Mucosa of descending colon (tissue), 3 donors: ENCODE measurements at regions not wholly inside any gene's neighbourhood (a gene's known extent, or its start where the extent isn't known, plus 50 kb on each side); places are given as distances from the start of the nearest gene placed in this dataset.
A peak's percentile ranks its signal among the peaks of the same experiment; 100 is the strongest.

Experiments used
- ATAC-seq: fragments of 200-7000 bp; cut with Tn5 transposase; one replicate; pipeline ENCODE4 v1.9.1; 2020; ENCODE audit warnings: mild to moderate bottlenecking, moderate library complexity
- DNase-seq, 3 donors: peaks; one replicate each; pipeline ENCODE4 v3.0.0-alpha.2; 2020
- H3K36me3 ChIP-seq: fragments of 200-600 bp; one replicate; pipeline ENCODE4 v1.8.0; 2021; ENCODE audit warnings: low read depth, mild to moderate bottlenecking
- H3K4me1 ChIP-seq: fragments of 200-600 bp; one replicate; pipeline ENCODE4 v1.8.0; 2021; ENCODE audit warnings: low read depth, mild to moderate bottlenecking
- H3K4me3 ChIP-seq: fragments of 200-600 bp; one replicate; pipeline ENCODE4 v1.8.0; 2021; ENCODE audit warnings: mild to moderate bottlenecking
- H3K9me3 ChIP-seq: fragments of 200-600 bp; one replicate; pipeline ENCODE4 v1.8.0; 2021; ENCODE audit warnings: mild to moderate bottlenecking
- CTCF ChIP-seq: fragments of 200-600 bp; IDR thresholded peaks from one replicate; pipeline ENCODE4 v1.8.0; 2022; ENCODE audit warnings: antibody characterized with exemption, mild to moderate bottlenecking
- intact Hi-C, 2 donors: fragments of 100-400 bp; cut with DNase I in 1 of 2; cut with micrococcal nuclease in 1 of 2; formaldehyde crosslinking; loops; one replicate each; pipeline versions ENCODE4 v1.11.0 to v1.11.1; 2022; cut with DNase I, micrococcal nuclease
- donor health status: DM: no; HTN: no; CAD: no; lungs with moderate emphysema.
- donor health status: DM: no; HTN: no; CAD: no.
- donor health status: DM: no; HTN: yes; CAD: no.

DNA sequence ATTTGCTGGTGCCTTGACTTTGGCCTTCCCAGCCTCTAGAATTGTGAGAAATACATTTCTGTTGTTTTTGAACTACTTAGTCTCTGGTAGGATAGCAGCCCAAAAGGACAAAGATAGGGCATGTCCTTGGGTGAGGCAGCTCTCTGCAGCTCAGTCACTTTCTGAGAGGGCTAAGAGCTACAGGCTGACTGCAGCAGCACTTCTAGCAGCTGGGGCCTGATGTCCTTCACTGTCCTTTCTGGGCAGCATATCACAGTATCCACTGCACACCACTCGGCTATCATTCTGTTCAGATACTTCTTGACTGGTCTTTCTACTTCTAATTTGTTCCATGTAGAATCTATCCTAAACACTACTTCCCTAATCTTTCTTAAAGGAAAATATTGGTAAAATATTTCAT is 68.5 kb upstream of the CLDN10 start:
- H3K9me3 ChIP-seq = no peaks in the 10 kb centered on the region
- no peaks in the 10 kb centered on the region for H3K4me1 ChIP-seq
- no peak for ATAC-seq
- intact Hi-C loops = no loop called here
- no peak for DNase-seq
- H3K36me3 ChIP-seq = no peaks in the 10 kb centered on the region
- no peak overlapping the region for H3K4me3 ChIP-seq
- no peak for TF ChIP-seq CTCF

- peak; percentile 54 for ATAC-seq
Observed at GRCh38 chr13:95485045-95485517, 67.4 kb upstream of the CLDN10 start.

DNA sequence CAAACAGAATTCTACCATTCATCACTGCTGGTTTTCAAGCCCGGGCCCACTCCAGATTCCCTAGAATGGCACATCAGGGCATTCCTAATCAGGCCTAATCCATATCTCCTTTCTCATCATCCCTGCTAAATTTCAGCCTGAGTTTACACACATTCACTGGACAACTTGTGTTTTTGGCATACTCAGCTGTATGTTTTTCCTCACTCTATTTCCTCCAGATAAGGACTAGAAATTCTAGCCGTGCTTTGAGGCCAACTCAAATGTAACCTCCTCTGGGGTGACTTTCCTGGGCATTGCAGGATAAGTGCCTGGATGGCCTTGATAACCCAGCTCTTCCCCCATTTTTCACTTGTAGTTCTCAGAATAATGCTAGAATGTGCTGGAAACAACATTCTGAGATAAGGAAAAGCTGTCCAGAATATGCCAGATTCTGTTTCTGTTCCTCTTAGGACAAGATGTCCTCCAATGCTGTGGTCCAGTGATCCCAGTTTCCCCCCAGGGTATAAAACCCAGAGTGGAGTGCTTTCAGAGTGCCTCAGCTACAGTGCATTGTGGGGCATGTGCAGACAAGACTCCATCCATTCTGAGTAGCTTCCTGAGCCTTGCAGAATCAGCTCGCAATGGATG is 66.9 kb upstream of the CLDN10 start:
- TF ChIP-seq CTCF = no peak
- H3K4me3 ChIP-seq = no peak overlapping the region
- H3K9me3 ChIP-seq = peaks cover 5% of the 10 kb centered on the region
- intact Hi-C loops = no loop called here
- no peak for ATAC-seq
- DNase-seq = no peak
- no peaks in the 10 kb centered on the region for H3K4me1 ChIP-seq
- no peaks in the 10 kb centered on the region for H3K36me3 ChIP-seq

More at GRCh38 chr13:95485045-95485517, 67.4 kb upstream of the CLDN10 start:
- no peak for TF ChIP-seq CTCF
- H3K36me3 ChIP-seq = no peaks in the 10 kb centered on the region
- intact Hi-C loops = no loop called here
- H3K4me3 ChIP-seq = no peak overlapping the region
- no peak for DNase-seq
- no peaks in the 10 kb centered on the region for H3K4me1 ChIP-seq
- peaks cover under 1% of the 10 kb centered on the region for H3K9me3 ChIP-seq

- intact Hi-C loops = no loop called here
- Histone ChIP-seq H3K36me3 (no peaks in the 10 kb centered on the region), H3K4me3 (no peak overlapping the region), H3K9me3 (peaks cover 5% of the 10 kb centered on the region), H3K4me1 (no peaks in the 10 kb centered on the region)
- ATAC-seq = peak; percentile 94
- no peak for TF ChIP-seq CTCF
- DNase-seq = peak; percentile 85 to 92 (median 88)
Observed at GRCh38 chr13:95492044-95492801, 60.3 kb upstream of the CLDN10 start.

DNA sequence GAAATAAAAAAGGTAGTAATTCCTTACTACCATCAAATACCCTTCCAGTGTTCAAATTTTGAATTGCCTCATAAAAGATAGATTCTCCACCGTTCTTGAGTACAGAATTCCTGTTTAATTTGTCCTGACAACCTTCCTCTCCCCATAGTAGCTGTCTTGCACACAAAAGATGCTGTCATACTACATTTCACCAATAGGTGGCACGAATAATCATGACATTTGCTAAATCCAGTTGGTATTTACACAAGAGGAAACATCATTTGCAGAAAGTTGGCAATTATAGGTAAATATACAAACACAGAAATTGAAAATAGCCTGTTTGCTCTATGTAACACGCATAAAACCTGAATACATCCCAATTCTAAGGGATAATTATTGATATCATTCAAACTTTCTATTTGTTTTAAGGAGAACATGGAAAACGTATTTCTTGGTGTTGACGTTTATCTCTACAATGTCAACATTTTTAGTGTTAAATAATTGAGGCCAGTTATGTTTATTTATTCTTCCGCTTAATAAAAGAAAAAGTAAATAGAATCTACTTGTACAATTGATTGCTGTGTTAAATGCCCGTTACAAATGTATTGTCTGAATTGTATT is 58.3 kb upstream of the CLDN10 start:
- Histone ChIP-seq H3K4me3 (no peak overlapping the region), H3K4me1 (no peaks in the 10 kb centered on the region), H3K36me3 (no peaks in the 10 kb centered on the region), H3K9me3 (peaks cover 5% of the 10 kb centered on the region)
- DNase-seq = peak in 1 of 3 donors; percentile 67
- intact Hi-C loops = no loop called here
- ATAC-seq = peak; percentile 58
- peak; percentile 59 for TF ChIP-seq CTCF
